ENCODE measurements at regions not wholly inside any gene's neighbourhood (a gene's known extent, or its start where the extent isn't known, plus 50 kb on each side); places are given as distances from the start of the nearest gene placed in this dataset.

- no peak for TF ChIP-seq CTCF (IDR thresholded peaks at IDR 0.05; ENCODE audit: control insufficient read depth, extremely low read depth, insufficient read depth)
- H3K4me3 ChIP-seq (ENCODE audit: low read depth, low read length), result no peak overlapping the region
- no peak for DNase-seq (ENCODE audit: low read depth)
Observed at GRCh38 chr14:82587226-82587625, 1053.6 kb upstream of the SEL1L start.

GRCh38 chr14:82595466-82595865 is 1061.8 kb upstream of the SEL1L start:
- no peak for DNase-seq (ENCODE audit: low read depth)
- no peak for TF ChIP-seq CTCF (IDR thresholded peaks at IDR 0.05; ENCODE audit: control insufficient read depth, extremely low read depth, insufficient read depth)
- H3K4me3 ChIP-seq (ENCODE audit: low read depth, low read length), result no peak overlapping the region

DNA sequence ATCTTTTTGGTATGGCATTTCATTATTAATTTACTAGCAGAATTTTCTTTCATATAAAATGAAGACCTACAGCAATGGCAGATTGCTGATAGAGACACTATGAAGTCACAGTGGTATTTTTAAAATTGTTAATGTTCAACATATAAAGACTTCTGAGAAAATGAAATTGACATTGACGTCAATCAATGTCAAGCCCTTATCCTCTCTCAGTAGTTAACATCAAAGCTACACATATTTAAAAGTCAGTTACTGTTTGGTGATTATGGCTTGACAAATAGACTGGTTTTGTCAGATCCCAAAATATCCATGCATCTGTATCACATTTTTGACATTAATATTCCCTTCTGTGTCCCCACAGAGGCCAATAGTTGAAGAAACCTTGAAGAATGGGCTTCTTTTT is 1069.1 kb upstream of the SEL1L start:
- TF ChIP-seq CTCF (IDR thresholded peaks at IDR 0.05; ENCODE audit: control insufficient read depth, extremely low read depth, insufficient read depth), result no peak

DNA sequence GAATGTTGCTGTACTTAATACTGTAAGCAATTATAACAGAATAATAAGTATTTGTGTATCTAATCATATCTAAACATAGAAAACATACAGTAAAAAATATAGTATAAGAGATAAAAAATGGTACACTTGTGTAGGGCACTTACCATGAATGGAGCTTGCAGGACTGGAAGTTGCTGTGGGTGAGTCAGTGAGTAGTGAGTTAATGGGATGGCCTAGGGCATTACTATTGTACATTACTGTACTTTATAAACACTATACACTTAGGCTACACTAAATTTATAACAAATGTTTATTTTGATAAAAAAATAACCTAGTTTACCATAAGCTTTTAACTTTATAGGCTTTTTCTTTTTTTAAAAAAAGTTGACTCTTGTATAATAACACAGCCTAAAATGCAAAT is 1071.2 kb upstream of the SEL1L start:
- TF ChIP-seq CTCF (IDR thresholded peaks at IDR 0.05; ENCODE audit: control insufficient read depth, extremely low read depth, insufficient read depth), result no peak
- no peak overlapping the region for H3K4me3 ChIP-seq (ENCODE audit: low read depth, low read length)
- no peak for DNase-seq (ENCODE audit: low read depth)

More for the DNA sequence above, 1069.1 kb upstream of the SEL1L start:
- DNase-seq (ENCODE audit: low read depth), result no peak
- H3K4me3 ChIP-seq (ENCODE audit: low read depth, low read length), result no peak overlapping the region

DNA sequence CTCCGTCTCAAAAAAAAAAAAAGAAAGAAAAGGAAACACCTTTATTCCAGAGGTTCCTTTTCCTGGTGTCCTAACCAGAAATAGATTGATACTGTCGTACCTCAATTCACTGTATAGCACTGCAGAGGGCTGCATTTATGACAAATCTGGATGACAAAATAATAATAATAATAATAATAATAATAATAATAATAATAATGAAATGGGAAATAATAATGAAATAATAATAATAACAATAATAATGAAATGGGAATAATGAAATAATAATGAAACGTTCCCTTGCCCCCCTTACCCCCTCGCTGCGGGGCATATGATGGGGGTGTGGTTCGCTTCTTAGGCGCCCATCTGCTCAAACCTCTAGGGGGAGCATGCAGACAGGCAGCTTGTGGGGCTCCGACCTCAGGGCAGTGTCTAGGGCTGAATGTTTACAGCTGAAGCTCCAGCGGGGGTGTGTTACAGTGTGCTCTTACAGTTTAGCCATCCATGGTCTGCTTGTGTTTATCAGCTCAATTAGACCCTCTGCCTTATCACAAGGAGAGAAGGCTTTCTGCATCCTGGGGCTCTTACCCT is 1088.3 kb upstream of the SEL1L start:
- no peak for DNase-seq (ENCODE audit: low read depth)
- no peak for TF ChIP-seq CTCF (IDR thresholded peaks at IDR 0.05; ENCODE audit: control insufficient read depth, extremely low read depth, insufficient read depth)

DNA sequence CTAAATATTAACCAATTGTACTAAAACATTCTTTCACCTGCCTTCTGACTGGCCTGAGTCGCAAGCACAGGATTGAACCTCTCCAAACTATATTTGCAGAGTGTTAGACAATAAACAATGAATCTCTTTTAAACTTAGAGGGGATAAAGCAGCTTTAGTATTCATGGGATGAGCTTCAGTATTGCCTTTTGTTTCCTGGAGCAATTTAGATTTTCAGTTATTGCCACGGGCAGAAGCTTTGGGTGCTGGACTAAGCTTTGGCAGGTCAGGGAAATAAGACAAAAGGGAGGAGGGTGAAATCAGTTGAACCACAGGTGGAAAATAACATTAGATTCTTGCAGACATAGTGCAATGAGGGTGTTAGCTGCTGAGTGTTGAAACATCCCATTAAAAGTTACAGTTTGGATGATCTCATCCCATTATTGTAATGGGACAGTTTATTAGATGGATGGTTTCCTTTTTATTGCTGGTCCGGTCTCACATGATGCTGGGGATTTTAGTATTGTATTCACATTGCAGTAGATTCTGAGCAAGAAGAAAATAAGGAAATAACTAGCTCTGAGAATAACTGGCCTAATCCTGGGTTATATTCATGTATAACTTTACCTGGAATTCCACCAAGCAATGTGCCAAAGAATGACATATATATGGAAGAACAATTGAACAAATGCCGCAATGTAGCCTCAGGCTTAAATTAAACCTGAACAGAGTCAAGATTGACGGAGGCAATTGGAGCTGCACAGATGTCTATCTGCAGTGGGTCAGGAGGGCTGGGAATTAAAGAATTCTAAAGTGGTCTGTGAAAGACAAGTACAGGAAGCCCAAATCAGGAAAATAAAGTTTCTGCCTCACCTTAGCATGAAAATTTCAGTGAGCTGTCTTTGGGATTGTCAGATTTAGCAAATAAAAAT is 1092.8 kb upstream of the SEL1L start:
- no peak for TF ChIP-seq CTCF (IDR thresholded peaks at IDR 0.05; ENCODE audit: control insufficient read depth, extremely low read depth, insufficient read depth)
- DNase-seq (ENCODE audit: low read depth), result no peak
- no peak overlapping the region for H3K4me3 ChIP-seq (ENCODE audit: low read depth, low read length)

More for the DNA sequence above, 1088.3 kb upstream of the SEL1L start:
- no peak overlapping the region for H3K4me3 ChIP-seq (ENCODE audit: low read depth, low read length)

Measured in LNCaP clone FGC (cell line).